Stimulated activated CD8-positive, alpha-beta memory T cell treated with anti-CD3 and anti-CD28 coated beads, Interleukin-12 subunit alpha, Interleukin-12 subunit beta, amount 100 ng/mL, for 24 hours (primary cell): ENCODE measurements at regions not wholly inside any gene's neighbourhood (a gene's known extent, or its start where the extent isn't known, plus 50 kb on each side); places are given as distances from the start of the nearest gene placed in this dataset.

ENCODE experiments used
- DNase-seq: peaks from one replicate; pipeline ENCODE4 v3.0.0-alpha.2; 2020; ENCODE audit errors: extremely low read depth

- DNase-seq, result no peak
These were observed 292.7 kb downstream of the RNF144A start for GRCh38 chr2:7209757-7210555.

- DNase-seq, result no peak
These were observed 293.5 kb downstream of the RNF144A start for GRCh38 chr2:7210712-7211111.

- DNase-seq, result no peak
These were observed 308.6 kb downstream of the RNF144A start for GRCh38 chr2:7225848-7226247.

GRCh38 chr2:7226501-7226900 is 309.3 kb downstream of the RNF144A start:
- DNase-seq, result no peak

- no peak for DNase-seq
These were observed 315.9 kb downstream of the RNF144A start for GRCh38 chr2:7233126-7233525.

GRCh38 chr2:7237466-7237865 is 320.3 kb downstream of the RNF144A start:
- DNase-seq, result no peak

GRCh38 chr2:7239078-7239477 is 321.9 kb downstream of the RNF144A start:
- no peak for DNase-seq

- DNase-seq, result no peak
These were observed 324.0 kb downstream of the RNF144A start for GRCh38 chr2:7241041-7241745.

- DNase-seq, result no peak
These were observed 325.1 kb downstream of the RNF144A start for GRCh38 chr2:7242189-7242867.

GRCh38 chr2:7243276-7243675 is 326.1 kb downstream of the RNF144A start:
- DNase-seq, result no peak

- no peak for DNase-seq
These were observed 339.2 kb downstream of the RNF144A start for GRCh38 chr2:7256377-7256776.

- DNase-seq, result no peak
These were observed 345.5 kb downstream of the RNF144A start for GRCh38 chr2:7262727-7263126.

GRCh38 chr2:7264791-7265190 is 347.6 kb downstream of the RNF144A start:
- DNase-seq, result no peak

GRCh38 chr2:7265286-7265685 is 348.1 kb downstream of the RNF144A start:
- no peak for DNase-seq

- no peak for DNase-seq
These were observed 352.0 kb downstream of the RNF144A start for GRCh38 chr2:7269106-7269643.

GRCh38 chr2:7270011-7270431 is 352.8 kb downstream of the RNF144A start:
- DNase-seq, result no peak

GRCh38 chr2:7272210-7272609 is 355.0 kb downstream of the RNF144A start:
- DNase-seq, result no peak

GRCh38 chr2:7278984-7279383 is 361.8 kb downstream of the RNF144A start:
- no peak for DNase-seq

- DNase-seq, result no peak
These were observed 362.3 kb downstream of the RNF144A start for GRCh38 chr2:7279421-7279949.

- DNase-seq, result no peak
These were observed 363.6 kb downstream of the RNF144A start for GRCh38 chr2:7280790-7281189.

- DNase-seq, result no peak
These were observed 364.3 kb downstream of the RNF144A start for GRCh38 chr2:7281231-7282201.
